Lung (tissue), 11 donors: ENCODE measurements at regions not wholly inside any gene's neighbourhood (a gene's known extent, or its start where the extent isn't known, plus 50 kb on each side); places are given as distances from the start of the nearest gene placed in this dataset.
"Not testable (repeated sequence)": the region's sequence is repeated elsewhere in the genome, so short reads cannot be mapped to it uniquely, and the experiment has no call there.

Experiments
- ATAC-seq: fragments of 200-7000 bp; cut with Tn5 transposase; one replicate; pipeline ENCODE4 v1.9.1; 2020; ENCODE audit warnings: moderate number of reproducible peaks; ENCODE audit not compliant: insufficient read depth, low FRiP score
- DNase-seq, 3 donors: peaks; one replicate each; pipeline ENCODE4 v3.0.0-alpha.2; 2013 to 2017
- H3K27ac ChIP-seq, 2 donors: one replicate each; pipeline ENCODE4 v1.5.1; 2013; ENCODE audit warnings: mild to moderate bottlenecking in 2 of 2, moderate library complexity in 2 of 2, control low read depth in 1 of 2, inconsistent platforms in 1 of 2, low read depth in 1 of 2, low read length in 1 of 2
- H3K27me3 ChIP-seq, 3 donors: one replicate each; pipeline ENCODE4 v1.5.1; 2013; ENCODE audit warnings: low read length in 2 of 3; ENCODE audit not compliant: control insufficient read depth in 3 of 3, insufficient read depth in 3 of 3
- H3K36me3 ChIP-seq, 4 donors: one replicate each; pipeline ENCODE4 v1.5.1; 2013; ENCODE audit warnings: low read length in 4 of 4, mild to moderate bottlenecking in 1 of 4, moderate library complexity in 1 of 4; ENCODE audit not compliant: control insufficient read depth in 4 of 4, insufficient read depth in 4 of 4
- H3K4me1 ChIP-seq, 5 donors: one replicate each; pipeline ENCODE4 v1.5.1; 2013; ENCODE audit warnings: low read length in 5 of 5, mild to moderate bottlenecking in 2 of 5, moderate library complexity in 1 of 5; ENCODE audit not compliant: control insufficient read depth in 5 of 5, insufficient read depth in 5 of 5
- H3K4me3 ChIP-seq: one replicate; pipeline ENCODE4 v1.5.1; 2013; ENCODE audit warnings: mild to moderate bottlenecking, control low read depth, moderate library complexity
- H3K9ac ChIP-seq, 2 donors: one replicate each; pipeline ENCODE4 v1.5.1; 2013; ENCODE audit warnings: low read length in 2 of 2, control low read depth in 1 of 2; ENCODE audit not compliant: insufficient read depth in 1 of 2
- H3K9me3 ChIP-seq, 4 donors: one replicate each; pipeline ENCODE4 v1.5.1; 2013; ENCODE audit warnings: low read length in 3 of 4, mild to moderate bottlenecking in 1 of 4, moderate library complexity in 1 of 4; ENCODE audit not compliant: control insufficient read depth in 4 of 4, insufficient read depth in 3 of 4
- WGBS, 2 donors: extraction: QIAGEN DNeasy Blood & Tissue Kit; methylation state at CpG; one replicate each; pipeline ENCODE4 v1.1.7; 2013; 5-methylcytosine and 5-hydroxymethylcytosine counted together
- TF ChIP-seq, protein P1 (sequence below): IDR thresholded peaks from 2 replicates; pipeline ENCODE4 v1.5.1; 2012; ENCODE audit warnings: mild to moderate bottlenecking; ENCODE audit errors: control extremely low read depth, extremely low read depth
- donor health status: control.
- donor health status: control.
- donor health status: Bipolar disorder and iron deficiency.
- donor health status: healthy.
- donor health status: DM: yes; HTN: yes; CAD: no.

DNA sequence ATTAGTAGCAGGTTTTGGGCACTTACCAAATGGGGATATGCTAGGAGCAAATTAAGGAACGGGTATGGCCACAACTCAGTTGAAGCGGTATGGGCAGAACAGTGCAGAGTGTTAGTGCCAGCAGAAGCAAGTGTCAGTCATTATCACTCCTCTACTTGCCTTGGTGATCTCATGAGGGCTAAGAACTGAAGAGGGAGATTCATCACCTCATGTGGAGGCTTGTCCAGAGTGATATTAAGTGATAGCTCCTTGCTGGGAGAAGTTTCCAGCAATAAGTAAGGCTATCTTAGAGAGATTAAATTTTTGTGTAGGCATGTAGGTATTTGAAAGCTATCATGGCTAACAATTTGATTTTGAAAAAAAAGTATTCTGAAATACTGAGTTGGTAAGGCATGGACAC, 615.4 kb upstream of the SMIM31 start:
- DNase-seq (no peak), ATAC-seq (no peak)
- no peak overlapping the region for H3K9ac ChIP-seq
- no peaks in the 10 kb centered on the region for H3K36me3 ChIP-seq
- H3K4me1 ChIP-seq = no peaks in the 10 kb centered on the region
- H3K9me3 ChIP-seq = no peaks in the 10 kb centered on the region
- TF ChIP-seq, protein P1, sequence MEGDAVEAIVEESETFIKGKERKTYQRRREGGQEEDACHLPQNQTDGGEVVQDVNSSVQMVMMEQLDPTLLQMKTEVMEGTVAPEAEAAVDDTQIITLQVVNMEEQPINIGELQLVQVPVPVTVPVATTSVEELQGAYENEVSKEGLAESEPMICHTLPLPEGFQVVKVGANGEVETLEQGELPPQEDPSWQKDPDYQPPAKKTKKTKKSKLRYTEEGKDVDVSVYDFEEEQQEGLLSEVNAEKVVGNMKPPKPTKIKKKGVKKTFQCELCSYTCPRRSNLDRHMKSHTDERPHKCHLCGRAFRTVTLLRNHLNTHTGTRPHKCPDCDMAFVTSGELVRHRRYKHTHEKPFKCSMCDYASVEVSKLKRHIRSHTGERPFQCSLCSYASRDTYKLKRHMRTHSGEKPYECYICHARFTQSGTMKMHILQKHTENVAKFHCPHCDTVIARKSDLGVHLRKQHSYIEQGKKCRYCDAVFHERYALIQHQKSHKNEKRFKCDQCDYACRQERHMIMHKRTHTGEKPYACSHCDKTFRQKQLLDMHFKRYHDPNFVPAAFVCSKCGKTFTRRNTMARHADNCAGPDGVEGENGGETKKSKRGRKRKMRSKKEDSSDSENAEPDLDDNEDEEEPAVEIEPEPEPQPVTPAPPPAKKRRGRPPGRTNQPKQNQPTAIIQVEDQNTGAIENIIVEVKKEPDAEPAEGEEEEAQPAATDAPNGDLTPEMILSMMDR = no peak
- H3K4me3 ChIP-seq = no peak overlapping the region
- 74 to 92% methylated on average over 2 of the region's 2 CpGs for WGBS, 2 donors
- H3K27me3 ChIP-seq = no peaks in the 10 kb centered on the region
- H3K27ac ChIP-seq = no peak overlapping the region

DNA sequence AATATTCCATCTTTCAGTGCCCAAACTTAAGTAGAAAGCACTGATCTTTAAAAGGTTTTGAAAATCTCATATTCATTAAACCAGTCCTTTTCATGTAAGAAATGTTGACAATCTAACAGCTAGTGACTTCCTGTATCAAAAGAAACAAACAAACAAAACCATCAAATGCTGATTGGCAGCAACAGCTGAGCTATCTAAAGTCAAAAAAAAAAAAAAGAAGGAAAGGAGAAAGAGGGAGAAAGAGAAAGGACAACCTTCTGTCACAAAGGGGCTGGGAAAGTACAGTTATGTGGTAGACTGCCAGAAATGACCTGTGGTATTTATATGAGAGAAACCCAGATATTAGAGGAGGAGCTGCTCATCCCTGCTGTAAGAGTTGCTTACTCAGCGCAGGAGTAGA, 614.6 kb upstream of the SMIM31 start:
- no peak overlapping the region for H3K9ac ChIP-seq
- no peaks in the 10 kb centered on the region for H3K4me1 ChIP-seq
- ATAC-seq (no peak), DNase-seq (no peak)
- no peaks in the 10 kb centered on the region for H3K36me3 ChIP-seq
- no peak overlapping the region for H3K27ac ChIP-seq
- H3K27me3 ChIP-seq = no peaks in the 10 kb centered on the region
- H3K9me3 ChIP-seq = no peaks in the 10 kb centered on the region
- WGBS, 2 donors = 97 to 100% methylated on average over 1 of the region's 1 CpG
- H3K4me3 ChIP-seq = no peak overlapping the region
- TF ChIP-seq, protein P1 = no peak

DNA sequence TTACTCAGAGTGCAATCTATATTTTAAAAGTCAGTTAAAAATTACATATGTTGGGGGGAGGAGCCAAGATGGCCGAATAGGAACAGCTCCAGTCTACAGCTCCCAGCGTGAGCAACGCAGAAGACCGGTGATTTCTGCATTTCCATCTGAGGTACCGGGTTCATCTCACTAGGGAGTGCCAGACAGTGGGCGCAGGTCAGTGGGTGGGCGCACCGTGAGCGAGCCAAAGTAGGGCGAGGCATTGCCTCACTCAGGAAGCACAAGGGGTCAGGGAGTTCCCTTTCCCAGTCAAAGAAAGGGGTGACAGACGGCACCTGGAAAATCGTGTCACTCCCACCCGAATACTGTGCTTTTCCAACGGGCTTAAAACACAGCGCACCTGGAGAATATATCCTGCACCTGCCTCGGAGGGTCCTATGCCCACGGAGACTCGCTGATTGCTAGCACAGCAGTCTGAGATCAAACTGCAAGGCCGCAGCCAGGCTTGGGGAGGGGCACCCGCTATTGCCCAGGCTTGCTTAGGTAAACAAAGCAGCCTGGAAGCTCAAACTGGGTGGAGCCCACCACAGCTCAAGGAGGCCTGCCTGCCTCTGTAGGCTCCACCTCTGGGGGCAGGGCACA, 612.1 kb upstream of the SMIM31 start:
- WGBS, 2 donors = 81 to 85% methylated on average over 18 to 20 of the region's 20 CpGs

DNA sequence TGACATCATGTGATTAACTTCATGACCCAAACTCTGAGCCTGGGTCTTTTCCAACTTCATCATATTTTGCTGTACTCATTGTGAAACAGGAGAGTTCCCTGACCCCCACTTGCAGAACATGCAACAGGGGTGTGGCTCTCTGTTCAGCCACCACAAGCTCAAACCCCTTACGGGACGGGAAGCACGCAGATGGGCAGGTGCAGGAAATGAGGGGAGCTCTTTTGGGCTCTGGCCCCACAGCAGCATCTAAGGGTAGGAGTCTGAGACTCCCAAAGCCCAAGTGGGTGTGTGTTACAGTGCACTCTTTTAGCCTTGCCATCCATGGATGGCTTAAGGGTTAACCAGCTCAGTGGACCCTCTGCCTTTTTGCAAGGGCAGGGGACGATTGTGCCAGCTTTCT, 599.5 kb upstream of the SMIM31 start:
- TF ChIP-seq, protein P1 = no peak
- no peak overlapping the region for H3K27ac ChIP-seq
- H3K4me1 ChIP-seq = no peaks in the 10 kb centered on the region
- H3K36me3 ChIP-seq = no peaks in the 10 kb centered on the region
- DNase-seq (no peak), ATAC-seq (no peak)
- 76 to 78% methylated on average over 4 of the region's 4 CpGs for WGBS, 2 donors
- H3K9ac ChIP-seq = no peak overlapping the region
- H3K9me3 ChIP-seq = peaks cover 0 to 2% (median 0%) of the 10 kb centered on the region in 4 donors
- H3K4me3 ChIP-seq = no peak overlapping the region
- no peaks in the 10 kb centered on the region for H3K27me3 ChIP-seq

More for the DNA sequence above, 612.1 kb upstream of the SMIM31 start:
- not testable (repeated sequence) for H3K36me3 ChIP-seq, H3K9me3 ChIP-seq, ATAC-seq, H3K27ac ChIP-seq, H3K4me1 ChIP-seq, DNase-seq, H3K27me3 ChIP-seq, H3K9ac ChIP-seq, H3K4me3 ChIP-seq
